CD14-positive monocyte (primary cell): ENCODE measurements at regions not wholly inside any gene's neighbourhood (a gene's known extent, or its start where the extent isn't known, plus 50 kb on each side); places are given as distances from the start of the nearest gene placed in this dataset.

Experiments
- DNase-seq, 3 donors: peaks; one replicate each; pipeline ENCODE4 v3.0.0-alpha.2; 2011 to 2022
- H2AFZ ChIP-seq: 2 replicates; pipeline ENCODE4 v1.6.0; 2012; ENCODE audit warnings: mild to moderate bottlenecking, low read depth, low read length, inconsistent platforms; ENCODE audit not compliant: insufficient read depth, poor library complexity, severe bottlenecking
- H3K27ac ChIP-seq, 2 donors: 1 replicate in 1 of 2; 2 replicates in 1 of 2; pipeline ENCODE4 v1.5.1; 2012 to 2013; ENCODE audit warnings: low read length in 2 of 2, control low read depth in 1 of 2, inconsistent platforms in 1 of 2, low read depth in 1 of 2, mild to moderate bottlenecking in 1 of 2
- H3K27me3 ChIP-seq, 2 donors: one replicate each; pipeline versions ENCODE4 v1.6.0 to v1.6.1; 2011 to 2013; ENCODE audit warnings: low read length in 2 of 2; ENCODE audit not compliant: control insufficient read depth in 2 of 2, insufficient read depth in 2 of 2
- H3K36me3 ChIP-seq, 2 donors: replicated peaks in 1 of 2; 1 replicate in 1 of 2; 2 replicates in 1 of 2; pipeline versions ENCODE4 v1.5.1 to v1.6.1; 2012 to 2013; ENCODE audit warnings: low read length in 2 of 2, control low read depth in 1 of 2, inconsistent platforms in 1 of 2, mild to moderate bottlenecking in 1 of 2; ENCODE audit not compliant: insufficient read depth in 2 of 2, control insufficient read depth in 1 of 2
- H3K4me1 ChIP-seq, 2 donors: 1 replicate in 1 of 2; 2 replicates in 1 of 2; pipeline versions ENCODE4 v1.5.1 to v1.6.1; 2012 to 2013; ENCODE audit warnings: low read length in 2 of 2, control low read depth in 1 of 2, inconsistent platforms in 1 of 2, mild to moderate bottlenecking in 1 of 2, moderate library complexity in 1 of 2; ENCODE audit not compliant: insufficient read depth in 2 of 2, control insufficient read depth in 1 of 2
- H3K4me2 ChIP-seq: replicated peaks from 2 replicates; pipeline ENCODE3; 2012; ENCODE audit warnings: low read length, moderate library complexity, mild to moderate bottlenecking; ENCODE audit not compliant: poor library complexity, severe bottlenecking; ENCODE audit errors: extremely low read depth
- H3K4me3 ChIP-seq, 3 experiments: fragments of 200-600 bp in 1 of 3; sonication (generic) in 1 of 3; replicated peaks in 1 of 3; 1 replicate in 2 of 3; 2 replicates in 1 of 3; pipeline ENCODE4 v1.5.1; 2011 to 2013; ENCODE audit warnings: low read length in 3 of 3, mild to moderate bottlenecking in 3 of 3, control low read depth in 2 of 3, low read depth in 2 of 3, inconsistent platforms in 1 of 3, moderate library complexity in 1 of 3
- H3K79me2 ChIP-seq: 2 replicates; pipeline ENCODE4 v1.6.0; 2012; ENCODE audit warnings: mild to moderate bottlenecking, control low read depth, inconsistent platforms, low read length, moderate library complexity; ENCODE audit not compliant: insufficient read depth
- H3K9ac ChIP-seq: 2 replicates; pipeline ENCODE4 v1.6.0; 2017; ENCODE audit warnings: low read length, mild to moderate bottlenecking; ENCODE audit not compliant: insufficient read depth, poor library complexity, severe bottlenecking
- H3K9me3 ChIP-seq, 2 donors: replicated peaks in 1 of 2; 1 replicate in 1 of 2; 2 replicates in 1 of 2; pipeline versions ENCODE4 v1.5.1 to v1.6.1; 2012 to 2013; ENCODE audit warnings: low read length in 2 of 2, control low read depth in 1 of 2; ENCODE audit not compliant: control insufficient read depth in 1 of 2, insufficient read depth in 1 of 2
- H4K20me1 ChIP-seq: 2 replicates; pipeline ENCODE4 v1.6.0; 2012; ENCODE audit warnings: mild to moderate bottlenecking, low read length, control low read depth, moderate library complexity; ENCODE audit not compliant: insufficient read depth
- H3K27ac Mint-ChIP-seq, 7 donors: one replicate each; pipeline ENCODE4 v1.8.0; 2020; ENCODE audit warnings: mild to moderate bottlenecking in 7 of 7, mixed read lengths in 7 of 7, moderate library complexity in 6 of 7, inconsistent platforms in 2 of 7
- H3K27me3 Mint-ChIP-seq, 3 donors: one replicate each; pipeline ENCODE4 v1.8.0; 2021 to 2022; ENCODE audit warnings: low read depth in 3 of 3, mild to moderate bottlenecking in 3 of 3, mixed read lengths in 3 of 3, moderate library complexity in 3 of 3, inconsistent platforms in 1 of 3
- H3K36me3 Mint-ChIP-seq, 2 donors: one replicate each; pipeline ENCODE4 v1.8.0; 2020; ENCODE audit warnings: mixed read lengths in 2 of 2, inconsistent platforms in 1 of 2, mild to moderate bottlenecking in 1 of 2
- H3K4me1 Mint-ChIP-seq: one replicate; pipeline ENCODE4 v1.8.0; 2020; ENCODE audit warnings: mild to moderate bottlenecking, mixed read lengths
- H3K4me3 Mint-ChIP-seq, 2 donors: one replicate each; pipeline ENCODE4 v1.8.0; 2020; ENCODE audit warnings: mild to moderate bottlenecking in 2 of 2, mixed read lengths in 2 of 2, moderate library complexity in 1 of 2
- H3K9me3 Mint-ChIP-seq, 7 donors: one replicate each; pipeline ENCODE4 v1.8.0; 2020 to 2022; ENCODE audit warnings: mixed read lengths in 7 of 7, mild to moderate bottlenecking in 6 of 7, moderate library complexity in 6 of 7, inconsistent platforms in 2 of 7
- CTCF ChIP-seq: fragments of 200-600 bp; IDR thresholded peaks from one replicate; pipeline ENCODE4 v1.8.0; 2022; ENCODE audit warnings: antibody characterized with exemption, mild to moderate bottlenecking
- WGBS: methylation state at CpG from one replicate; pipeline ENCODE4 v1.1.5; 2013; ENCODE audit warnings: missing lambda C conversion rate; ENCODE audit not compliant: insufficient coverage; 5-methylcytosine and 5-hydroxymethylcytosine counted together
- intact Hi-C, 2 donors: fragments of 100-400 bp; cut with micrococcal nuclease; formaldehyde crosslinking; loops; one replicate each; pipeline versions ENCODE4 v1.15.0 to v1.15.1; 2023

- H3K9me3 Mint-ChIP-seq = peaks cover 0 to 13% (median 2%) of the 10 kb centered on the region in 7 donors
- Histone ChIP-seq H3K4me1 (no peaks in the 10 kb centered on the region), H3K27me3 (no peaks in the 10 kb centered on the region), H2AFZ (no peak overlapping the region), H4K20me1 (no peaks in the 10 kb centered on the region), H3K4me2 (no peak overlapping the region), H3K9ac (no peak overlapping the region), H3K27ac (no peak overlapping the region), H3K36me3 (no peaks in the 10 kb centered on the region), H3K79me2 (no peaks in the 10 kb centered on the region), H3K4me3 (no peak overlapping the region), H3K9me3 (peaks cover 0 to 7% of the 10 kb centered on the region in 2 donors)
- TF ChIP-seq CTCF = no peak
- no peaks in the 10 kb centered on the region for H3K4me1 Mint-ChIP-seq
- H3K27ac Mint-ChIP-seq = no peak overlapping the region
- H3K27me3 Mint-ChIP-seq = no peaks in the 10 kb centered on the region
- no CpG with 5 or more reads among the region's 6 CpGs for whole genome bisulfite sequencing
- H3K36me3 Mint-ChIP-seq = no peaks in the 10 kb centered on the region
- intact Hi-C loops = no loop called here
- DNase-seq = no peak
- no peak overlapping the region for H3K4me3 Mint-ChIP-seq
Observed at GRCh38 chr18:38572554-38573111, 1007.0 kb upstream of the CELF4 start.

- no peaks in the 10 kb centered on the region for H3K4me1 ChIP-seq
- H4K20me1 ChIP-seq = no peaks in the 10 kb centered on the region
- H3K27ac ChIP-seq = no peak overlapping the region
- TF ChIP-seq CTCF = no peak
- intact Hi-C loops = no loop called here
- H3K4me2 ChIP-seq = no peak overlapping the region
- Mint-ChIP-seq H3K36me3 (no peaks in the 10 kb centered on the region), H3K9me3 (peaks cover 0 to 13% (median 2%) of the 10 kb centered on the region in 7 donors), H3K4me3 (no peak overlapping the region), H3K27me3 (no peaks in the 10 kb centered on the region), H3K4me1 (no peaks in the 10 kb centered on the region), H3K27ac (no peak overlapping the region)
- H3K79me2 ChIP-seq = no peaks in the 10 kb centered on the region
- peaks cover 0 to 7% of the 10 kb centered on the region in 2 donors for H3K9me3 ChIP-seq
- no peak overlapping the region for H3K9ac ChIP-seq
- H2AFZ ChIP-seq = no peak overlapping the region
- no peaks in the 10 kb centered on the region for H3K27me3 ChIP-seq
- no peaks in the 10 kb centered on the region for H3K36me3 ChIP-seq
- no peak for DNase-seq
- no CpG with 5 or more reads among the region's 2 CpGs for WGBS
- no peak overlapping the region for H3K4me3 ChIP-seq
Observed at GRCh38 chr18:38571651-38572050, 1006.1 kb upstream of the CELF4 start.
